HG03442 (cell line): ENCODE measurements at regions not wholly inside any gene's neighbourhood (a gene's known extent, or its start where the extent isn't known, plus 50 kb on each side); places are given as distances from the start of the nearest gene placed in this dataset.
"Not testable (repeated sequence)": the region's sequence is repeated elsewhere in the genome, so short reads cannot be mapped to it uniquely, and the experiment has no call there.

Experiments used
- ATAC-seq: cut with Tn5 transposase; IDR thresholded peaks from one replicate; pipeline ENCODE4 v1.9.1; 2021; ENCODE audit warnings: mild to moderate bottlenecking, moderate library complexity; ENCODE audit not compliant: unreplicated experiment

DNA sequence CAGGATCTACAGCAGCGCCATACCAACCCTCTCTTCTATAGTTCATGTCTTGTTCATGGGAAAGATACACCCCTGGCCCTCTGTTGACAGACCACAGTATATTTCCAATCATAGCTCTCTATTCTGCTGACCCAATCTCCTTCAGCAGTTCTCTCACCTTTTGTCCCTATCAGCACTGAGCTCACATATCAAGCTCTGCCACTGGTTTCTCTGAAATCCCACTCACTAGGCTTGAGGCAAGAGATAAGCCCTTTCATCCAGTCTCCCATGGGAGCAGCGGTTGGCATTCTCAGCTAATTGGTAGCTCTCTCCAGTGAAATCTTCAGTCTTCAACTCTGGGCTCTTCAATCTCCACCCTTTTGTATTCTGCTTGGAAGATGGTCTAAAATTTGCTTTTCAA, 313.4 kb downstream of the GJA1 start:
- ATAC-seq = no peak

DNA sequence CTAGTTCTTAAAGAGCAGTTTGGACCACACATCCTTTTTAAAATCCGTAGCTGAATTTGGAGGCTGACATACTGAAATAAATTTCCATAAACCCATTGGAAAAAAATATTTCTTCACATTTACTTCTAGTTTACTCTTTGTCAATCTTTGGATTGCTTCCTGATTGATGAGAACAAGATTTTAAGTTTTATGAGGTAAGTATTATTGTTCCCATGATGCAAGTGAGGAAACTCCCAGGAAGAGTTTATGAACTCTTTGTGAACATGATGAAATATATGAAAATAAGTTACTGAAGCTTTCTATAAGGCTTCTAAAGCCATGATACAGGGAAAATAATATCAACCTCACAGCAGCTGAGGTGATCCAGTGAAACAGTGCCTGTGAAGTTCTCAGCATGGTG, 320.0 kb downstream of the GJA1 start:
- ATAC-seq = no peak

DNA sequence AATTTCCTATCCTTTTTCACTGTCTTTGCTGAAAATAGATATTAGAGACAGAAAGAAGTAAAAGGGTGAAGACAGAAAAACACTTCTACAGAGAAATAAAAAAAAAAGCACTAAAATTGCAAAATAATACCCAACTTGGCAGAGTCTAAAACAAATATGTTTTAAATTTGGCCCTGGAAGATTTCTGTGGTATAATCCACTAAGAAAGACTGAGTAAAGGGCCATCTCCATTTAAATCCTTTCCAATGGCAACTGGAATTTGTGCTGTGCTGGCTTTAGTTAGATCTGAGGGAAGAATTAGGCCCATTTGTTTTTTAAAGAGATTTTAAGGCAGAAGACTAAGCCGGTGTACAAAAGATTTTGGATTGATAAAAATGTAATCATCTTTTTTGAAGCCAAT, 321.2 kb downstream of the GJA1 start:
- no peak for ATAC-seq

DNA sequence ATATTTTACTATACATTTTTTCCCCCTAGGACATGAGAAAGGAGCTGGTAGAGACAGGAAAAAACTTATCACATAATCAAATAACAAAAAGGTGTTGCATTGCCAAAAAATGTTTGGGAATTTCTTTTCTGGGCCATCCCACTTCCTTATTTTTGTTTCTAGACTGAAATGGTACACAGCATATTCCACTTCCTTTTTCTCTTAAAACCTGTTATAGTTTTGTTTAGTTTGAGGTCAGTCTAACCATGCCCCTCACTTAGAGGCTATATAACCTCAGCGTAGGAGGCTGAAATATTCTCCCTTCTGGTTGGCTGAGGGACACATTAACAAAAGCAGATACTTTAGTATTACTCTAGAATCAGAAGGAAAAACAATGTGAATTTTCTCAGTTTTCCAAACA, 323.9 kb downstream of the GJA1 start:
- peak; percentile 89 for ATAC-seq

DNA sequence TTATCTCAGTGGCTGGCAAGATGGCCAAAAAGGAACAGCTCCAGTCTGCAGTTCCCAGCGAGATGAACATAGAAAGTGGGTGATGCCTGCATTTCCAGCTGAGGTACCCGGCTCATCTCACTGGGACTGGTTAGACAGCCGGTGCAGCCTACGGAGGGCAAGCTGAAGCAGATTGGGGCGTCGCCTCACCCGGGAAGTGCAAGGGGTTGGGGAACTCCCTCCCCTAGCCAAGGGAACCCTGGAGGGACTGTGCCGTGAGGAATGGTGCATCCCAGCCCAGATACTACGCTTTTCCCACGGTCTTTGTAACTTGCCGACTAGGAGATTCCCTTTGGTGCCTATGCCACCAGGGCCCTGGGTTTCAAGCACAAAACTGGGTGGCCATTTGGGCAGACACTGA, 324.7 kb downstream of the GJA1 start:
- ATAC-seq = no peak

DNA sequence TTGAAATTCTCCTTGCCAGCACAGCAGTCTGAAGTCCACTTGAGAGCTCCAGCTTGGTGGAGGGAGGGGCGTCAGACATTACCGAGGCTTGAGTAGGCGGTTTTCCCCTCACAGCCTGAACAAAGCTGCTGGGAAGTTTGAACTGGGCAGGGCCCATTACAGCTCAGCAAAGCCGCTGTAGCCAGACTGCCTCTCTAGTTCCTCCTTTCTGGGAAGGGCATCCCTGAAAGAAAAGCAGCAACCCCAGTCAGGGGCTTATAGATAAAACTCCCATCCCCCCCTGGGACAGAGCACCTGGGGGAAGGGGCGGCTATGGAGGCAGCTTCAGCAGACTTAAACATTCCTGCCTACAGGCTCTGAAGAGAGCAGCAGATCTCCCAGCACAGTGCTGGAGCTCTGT, 325.3 kb downstream of the GJA1 start:
- no peak for ATAC-seq

GRCh38 chr6:121764493-121764892, 329.0 kb downstream of the GJA1 start:
- peak; percentile 77 for ATAC-seq

- no peak for ATAC-seq
These were observed 329.6 kb downstream of the GJA1 start for GRCh38 chr6:121765060-121765459.

- ATAC-seq = no peak
These were observed 331.8 kb downstream of the GJA1 start for GRCh38 chr6:121767211-121767610.

DNA sequence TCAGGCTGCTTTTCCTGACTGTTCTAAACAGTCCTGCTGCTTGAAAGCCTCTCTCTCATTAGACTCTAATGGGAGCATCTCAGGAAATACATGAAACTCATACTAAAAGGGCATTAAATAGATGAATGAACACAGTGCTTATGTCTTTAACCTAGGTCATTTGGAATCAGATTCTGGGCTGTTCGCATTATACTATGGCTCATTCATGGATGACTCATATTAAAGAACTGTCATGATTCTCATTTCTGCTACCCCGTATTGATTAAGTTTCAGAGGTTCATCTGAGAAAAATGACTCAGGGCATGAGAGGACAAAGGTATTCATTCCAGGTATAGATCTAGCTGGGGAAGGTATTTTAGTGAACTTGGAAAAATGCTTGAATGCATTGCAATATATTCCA, 335.5 kb downstream of the GJA1 start:
- ATAC-seq = peak; percentile 49

- peak; percentile 67 for ATAC-seq
These were observed 336.7 kb downstream of the GJA1 start for GRCh38 chr6:121771937-121772720.

GRCh38 chr6:121776054-121776453, 340.6 kb downstream of the GJA1 start:
- ATAC-seq = no peak

DNA sequence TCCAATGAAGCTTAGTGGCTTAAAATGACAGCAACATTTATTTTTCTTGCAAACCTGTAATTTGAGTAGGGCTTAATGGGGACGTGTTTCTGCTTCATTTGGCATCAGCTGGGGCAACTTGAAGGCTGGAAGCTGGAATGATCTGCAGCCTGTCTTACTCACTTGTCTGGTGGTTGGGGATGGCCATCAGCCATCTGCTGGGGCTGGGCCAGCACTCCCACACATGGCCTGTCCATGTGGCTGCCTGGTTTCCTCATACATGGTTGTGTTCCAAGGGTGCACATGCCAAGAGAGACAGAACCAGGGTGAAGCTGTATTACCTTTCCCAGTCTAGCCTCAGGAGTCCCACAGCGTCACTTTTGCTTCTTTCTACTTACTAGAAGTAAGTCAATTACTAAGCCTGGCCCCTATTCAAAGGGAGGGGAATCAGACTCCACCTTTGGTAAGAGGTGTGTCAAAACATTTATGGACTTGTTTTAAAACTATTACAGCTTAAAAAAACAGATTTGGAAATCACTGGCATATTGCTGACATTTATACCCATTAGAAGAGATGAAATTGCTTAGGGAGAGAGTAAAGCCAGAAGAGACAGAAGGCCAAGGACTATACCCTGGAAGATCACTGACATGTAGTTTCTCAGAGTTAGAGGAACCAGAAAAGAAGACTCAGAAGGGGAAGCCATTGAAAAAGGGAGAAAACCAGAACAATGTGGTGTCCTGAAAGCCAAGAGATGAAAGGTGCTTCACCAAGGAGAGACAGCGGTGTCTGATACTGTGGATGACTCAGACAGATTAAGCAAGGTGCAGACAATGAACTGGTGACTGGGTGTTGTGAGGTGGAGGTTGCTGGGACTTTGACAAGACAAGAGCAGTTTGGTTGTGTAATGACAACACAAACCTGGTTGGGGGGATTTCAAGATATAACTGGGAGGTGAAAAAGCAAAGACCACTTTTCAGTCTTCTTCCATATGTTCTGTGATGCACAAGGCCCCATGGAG, 345.2 kb downstream of the GJA1 start:
- ATAC-seq = no peak

DNA sequence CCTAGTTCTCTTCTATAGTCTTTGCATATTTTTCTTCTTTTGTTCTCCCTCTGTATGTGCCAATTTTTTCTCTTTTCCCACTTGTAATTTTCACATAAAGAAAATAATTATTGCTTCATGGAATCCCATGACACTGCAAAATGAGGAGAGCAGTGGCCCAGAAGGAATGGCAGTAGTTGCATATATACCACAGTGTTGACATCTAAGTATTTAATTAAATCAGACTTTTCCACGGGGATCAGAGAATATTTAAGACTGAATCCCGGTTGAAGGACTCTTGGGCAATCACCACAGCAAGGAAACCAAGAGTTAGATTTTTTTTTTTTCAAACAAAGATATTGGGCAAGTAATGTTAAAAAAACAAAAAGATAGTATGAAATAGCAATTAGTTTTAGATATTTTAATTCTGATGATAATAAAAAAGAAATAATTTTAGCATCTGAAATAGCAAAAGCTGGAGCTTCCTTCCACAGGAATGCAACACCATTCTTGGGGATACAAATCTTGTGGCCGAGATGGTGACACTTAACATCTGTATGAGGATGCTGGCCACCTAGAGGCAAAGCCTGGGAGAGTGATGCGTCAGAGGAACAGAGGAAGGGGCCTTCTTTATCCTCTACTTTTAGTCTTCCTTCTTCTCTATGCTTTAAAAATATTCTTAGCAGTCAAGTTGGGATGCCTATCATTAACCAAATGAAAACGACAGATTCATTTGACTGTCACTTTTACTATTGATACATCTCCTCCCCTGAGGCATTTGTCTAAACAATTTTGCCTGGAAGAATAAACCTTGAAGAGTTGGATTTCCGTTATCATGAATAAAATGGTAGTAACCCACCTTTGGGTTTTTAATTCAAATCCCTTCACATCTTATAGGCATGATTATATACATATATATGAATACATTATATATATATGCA, 356.2 kb downstream of the GJA1 start:
- no peak for ATAC-seq

GRCh38 chr6:121794630-121795029, 359.2 kb downstream of the GJA1 start:
- ATAC-seq = no peak

DNA sequence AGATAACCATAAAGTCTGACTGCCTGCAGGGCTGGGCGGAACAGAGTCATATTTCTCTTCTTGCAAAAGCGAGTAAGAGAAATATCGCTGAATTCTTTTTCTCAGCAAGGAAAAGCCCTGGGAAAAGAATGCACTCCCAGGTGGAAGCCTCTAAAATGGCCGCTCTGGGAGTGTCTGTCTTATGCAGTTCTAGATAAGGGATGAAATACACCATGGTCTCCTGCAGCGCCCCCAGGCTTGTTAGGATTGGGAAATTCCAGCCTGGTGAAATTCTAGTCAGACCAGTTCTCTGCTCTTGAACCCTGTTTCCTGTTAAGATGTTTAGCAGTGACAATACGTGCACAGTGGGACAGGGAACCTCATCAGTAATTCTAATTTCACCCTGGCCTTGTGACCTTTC, 362.2 kb downstream of the GJA1 start:
- ATAC-seq = not testable (repeated sequence)

GRCh38 chr6:121798126-121798525, 362.7 kb downstream of the GJA1 start:
- not testable (repeated sequence) for ATAC-seq

GRCh38 chr6:121799574-121799973, 364.1 kb downstream of the GJA1 start:
- ATAC-seq = no peak

DNA sequence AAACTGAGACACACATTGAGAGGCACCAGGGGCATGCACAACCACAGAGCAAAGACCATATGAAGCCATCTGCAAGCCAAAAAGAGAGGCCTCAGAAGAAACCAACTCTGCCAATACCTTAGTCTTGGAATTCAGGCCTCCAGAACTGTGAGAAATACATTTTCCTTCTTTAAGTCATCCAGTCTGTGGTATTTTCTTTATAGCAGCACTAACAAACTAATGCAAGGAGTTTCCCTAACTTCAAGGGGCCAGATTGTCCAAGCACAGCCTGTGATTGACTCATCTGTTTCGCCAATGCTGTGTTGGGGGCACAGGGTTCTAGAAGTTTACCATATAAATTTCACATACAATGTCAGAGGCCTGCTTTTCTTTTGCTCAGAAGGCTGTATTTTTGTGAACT, 364.6 kb downstream of the GJA1 start:
- ATAC-seq = no peak

GRCh38 chr6:121806116-121806515, 370.7 kb downstream of the GJA1 start:
- ATAC-seq = no peak

- no peak for ATAC-seq
These were observed 373.8 kb downstream of the GJA1 start for GRCh38 chr6:121809211-121809610.
